ENCODE measurements at regions not wholly inside any gene's neighbourhood (a gene's known extent, or its start where the extent isn't known, plus 50 kb on each side); places are given as distances from the start of the nearest gene placed in this dataset.

DNA sequence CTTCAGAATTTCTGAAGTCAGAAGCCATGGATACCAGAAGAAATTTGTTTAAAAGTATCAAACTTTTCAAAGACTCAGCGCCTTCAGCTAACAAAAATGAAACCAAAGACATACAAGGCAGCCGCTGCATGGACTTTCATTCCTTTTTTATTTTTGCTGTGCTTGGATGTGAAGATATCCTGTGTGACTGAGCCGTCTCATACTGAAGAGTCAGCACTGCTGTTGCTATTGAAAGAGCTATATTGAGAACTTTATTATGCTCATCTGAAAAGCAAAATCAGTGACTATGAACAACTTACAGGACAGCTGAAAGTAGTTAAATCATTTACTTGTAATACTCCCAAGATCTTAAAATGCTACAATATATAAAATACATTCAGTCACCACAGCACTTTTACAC is 809.2 kb downstream of the NXPH1 start:
- TF ChIP-seq ZNF274 (IDR thresholded peaks at IDR 0.05; ENCODE audit: low read depth, low read length) (no peak), RAD21 (IDR thresholded peaks at IDR 0.05; ENCODE audit: low read depth) (no peak), POLR2AphosphoS5 (IDR thresholded peaks at IDR 0.05; ENCODE audit: low read depth, low read length) (no peak), POLR2A (IDR thresholded peaks at IDR 0.05; ENCODE audit: borderline replicate concordance, extremely low read depth, insufficient read depth, insufficient read length) (no peak)
- TF ChIP-seq, protein P1, sequence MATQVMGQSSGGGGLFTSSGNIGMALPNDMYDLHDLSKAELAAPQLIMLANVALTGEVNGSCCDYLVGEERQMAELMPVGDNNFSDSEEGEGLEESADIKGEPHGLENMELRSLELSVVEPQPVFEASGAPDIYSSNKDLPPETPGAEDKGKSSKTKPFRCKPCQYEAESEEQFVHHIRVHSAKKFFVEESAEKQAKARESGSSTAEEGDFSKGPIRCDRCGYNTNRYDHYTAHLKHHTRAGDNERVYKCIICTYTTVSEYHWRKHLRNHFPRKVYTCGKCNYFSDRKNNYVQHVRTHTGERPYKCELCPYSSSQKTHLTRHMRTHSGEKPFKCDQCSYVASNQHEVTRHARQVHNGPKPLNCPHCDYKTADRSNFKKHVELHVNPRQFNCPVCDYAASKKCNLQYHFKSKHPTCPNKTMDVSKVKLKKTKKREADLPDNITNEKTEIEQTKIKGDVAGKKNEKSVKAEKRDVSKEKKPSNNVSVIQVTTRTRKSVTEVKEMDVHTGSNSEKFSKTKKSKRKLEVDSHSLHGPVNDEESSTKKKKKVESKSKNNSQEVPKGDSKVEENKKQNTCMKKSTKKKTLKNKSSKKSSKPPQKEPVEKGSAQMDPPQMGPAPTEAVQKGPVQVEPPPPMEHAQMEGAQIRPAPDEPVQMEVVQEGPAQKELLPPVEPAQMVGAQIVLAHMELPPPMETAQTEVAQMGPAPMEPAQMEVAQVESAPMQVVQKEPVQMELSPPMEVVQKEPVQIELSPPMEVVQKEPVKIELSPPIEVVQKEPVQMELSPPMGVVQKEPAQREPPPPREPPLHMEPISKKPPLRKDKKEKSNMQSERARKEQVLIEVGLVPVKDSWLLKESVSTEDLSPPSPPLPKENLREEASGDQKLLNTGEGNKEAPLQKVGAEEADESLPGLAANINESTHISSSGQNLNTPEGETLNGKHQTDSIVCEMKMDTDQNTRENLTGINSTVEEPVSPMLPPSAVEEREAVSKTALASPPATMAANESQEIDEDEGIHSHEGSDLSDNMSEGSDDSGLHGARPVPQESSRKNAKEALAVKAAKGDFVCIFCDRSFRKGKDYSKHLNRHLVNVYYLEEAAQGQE (IDR thresholded peaks at IDR 0.05; ENCODE audit: low read depth) = no peak
- TF ChIP-seq, protein P2, sequence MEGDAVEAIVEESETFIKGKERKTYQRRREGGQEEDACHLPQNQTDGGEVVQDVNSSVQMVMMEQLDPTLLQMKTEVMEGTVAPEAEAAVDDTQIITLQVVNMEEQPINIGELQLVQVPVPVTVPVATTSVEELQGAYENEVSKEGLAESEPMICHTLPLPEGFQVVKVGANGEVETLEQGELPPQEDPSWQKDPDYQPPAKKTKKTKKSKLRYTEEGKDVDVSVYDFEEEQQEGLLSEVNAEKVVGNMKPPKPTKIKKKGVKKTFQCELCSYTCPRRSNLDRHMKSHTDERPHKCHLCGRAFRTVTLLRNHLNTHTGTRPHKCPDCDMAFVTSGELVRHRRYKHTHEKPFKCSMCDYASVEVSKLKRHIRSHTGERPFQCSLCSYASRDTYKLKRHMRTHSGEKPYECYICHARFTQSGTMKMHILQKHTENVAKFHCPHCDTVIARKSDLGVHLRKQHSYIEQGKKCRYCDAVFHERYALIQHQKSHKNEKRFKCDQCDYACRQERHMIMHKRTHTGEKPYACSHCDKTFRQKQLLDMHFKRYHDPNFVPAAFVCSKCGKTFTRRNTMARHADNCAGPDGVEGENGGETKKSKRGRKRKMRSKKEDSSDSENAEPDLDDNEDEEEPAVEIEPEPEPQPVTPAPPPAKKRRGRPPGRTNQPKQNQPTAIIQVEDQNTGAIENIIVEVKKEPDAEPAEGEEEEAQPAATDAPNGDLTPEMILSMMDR (IDR thresholded peaks at IDR 0.05 in 2 of 3, conservative IDR thresholded peaks at IDR 0.05 in 1 of 3; ENCODE audit: borderline replicate concordance in 1 of 3, insufficient read depth in 1 of 3, low read depth in 2 of 3, low read length in 2 of 3) = no peak
- TF ChIP-seq, protein P3, sequence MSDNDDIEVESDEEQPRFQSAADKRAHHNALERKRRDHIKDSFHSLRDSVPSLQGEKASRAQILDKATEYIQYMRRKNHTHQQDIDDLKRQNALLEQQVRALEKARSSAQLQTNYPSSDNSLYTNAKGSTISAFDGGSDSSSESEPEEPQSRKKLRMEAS (IDR thresholded peaks at IDR 0.05) = no peak
